ENCODE measurements at regions not wholly inside any gene's neighbourhood (a gene's known extent, or its start where the extent isn't known, plus 50 kb on each side); places are given as distances from the start of the nearest gene placed in this dataset.

- TF ChIP-seq CTCF (IDR thresholded peaks at IDR 0.05; ENCODE audit: insufficient read depth, low read length, poor library complexity, severe bottlenecking) (no peak), EZH2phosphoT487 (conservative IDR thresholded peaks at IDR 0.05; ENCODE audit: low read length) (no peak)
Measured at GRCh38 chrX:112997991-112998390, 157.4 kb upstream of the AMOT start.
